OCI-LY1 (cell line): ENCODE measurements at regions not wholly inside any gene's neighbourhood (a gene's known extent, or its start where the extent isn't known, plus 50 kb on each side); places are given as distances from the start of the nearest gene placed in this dataset.

Experiments
- EZH2 ChIP-seq: fragments of 200-600 bp; sonication (generic), shearing (Covaris generic); IDR thresholded peaks from 2 replicates; pipeline ENCODE4 v1.8.0; 2017; ENCODE audit warnings: borderline replicate concordance, mixed run types, mild to moderate bottlenecking, antibody characterized with exemption, low read length, moderate library complexity, mixed read lengths
- TF ChIP-seq, protein P1 (sequence below): fragments of 200-600 bp; sonication (generic), shearing (Covaris generic); IDR thresholded peaks from 2 replicates; pipeline ENCODE4 v1.5.1; 2017; ENCODE audit warnings: mild to moderate bottlenecking, antibody characterized with exemption, low read length, moderate library complexity, mixed read lengths

GRCh38 chr3:176855901-176856486 lies 341.3 kb downstream of the TBL1XR1 start:
- TF ChIP-seq, protein P1, sequence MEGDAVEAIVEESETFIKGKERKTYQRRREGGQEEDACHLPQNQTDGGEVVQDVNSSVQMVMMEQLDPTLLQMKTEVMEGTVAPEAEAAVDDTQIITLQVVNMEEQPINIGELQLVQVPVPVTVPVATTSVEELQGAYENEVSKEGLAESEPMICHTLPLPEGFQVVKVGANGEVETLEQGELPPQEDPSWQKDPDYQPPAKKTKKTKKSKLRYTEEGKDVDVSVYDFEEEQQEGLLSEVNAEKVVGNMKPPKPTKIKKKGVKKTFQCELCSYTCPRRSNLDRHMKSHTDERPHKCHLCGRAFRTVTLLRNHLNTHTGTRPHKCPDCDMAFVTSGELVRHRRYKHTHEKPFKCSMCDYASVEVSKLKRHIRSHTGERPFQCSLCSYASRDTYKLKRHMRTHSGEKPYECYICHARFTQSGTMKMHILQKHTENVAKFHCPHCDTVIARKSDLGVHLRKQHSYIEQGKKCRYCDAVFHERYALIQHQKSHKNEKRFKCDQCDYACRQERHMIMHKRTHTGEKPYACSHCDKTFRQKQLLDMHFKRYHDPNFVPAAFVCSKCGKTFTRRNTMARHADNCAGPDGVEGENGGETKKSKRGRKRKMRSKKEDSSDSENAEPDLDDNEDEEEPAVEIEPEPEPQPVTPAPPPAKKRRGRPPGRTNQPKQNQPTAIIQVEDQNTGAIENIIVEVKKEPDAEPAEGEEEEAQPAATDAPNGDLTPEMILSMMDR = no peak
- no peak for TF ChIP-seq EZH2
